Activated naive CD4-positive, alpha-beta T cell treated with anti-CD3 and anti-CD28 coated beads, Interleukin-2, amount 50 U/mL, for 24 hours (primary cell): ENCODE measurements at regions not wholly inside any gene's neighbourhood (a gene's known extent, or its start where the extent isn't known, plus 50 kb on each side); places are given as distances from the start of the nearest gene placed in this dataset.
"Not testable (repeated sequence)": the region's sequence is repeated elsewhere in the genome, so short reads cannot be mapped to it uniquely, and the experiment has no call there.

ENCODE experiments used
- H3K27ac Mint-ChIP-seq: one replicate; pipeline ENCODE4 v1.8.0; 2021; ENCODE audit warnings: mild to moderate bottlenecking, mixed read lengths
- H3K27me3 Mint-ChIP-seq: one replicate; pipeline ENCODE4 v1.8.0; 2021; ENCODE audit warnings: mixed read lengths
- H3K36me3 Mint-ChIP-seq: one replicate; pipeline ENCODE4 v1.8.0; 2021; ENCODE audit warnings: mixed read lengths
- H3K4me1 Mint-ChIP-seq: one replicate; pipeline ENCODE4 v1.8.0; 2021; ENCODE audit warnings: mixed read lengths
- H3K4me3 Mint-ChIP-seq: one replicate; pipeline ENCODE4 v1.8.0; 2021; ENCODE audit warnings: mild to moderate bottlenecking, mixed read lengths
- H3K9me3 Mint-ChIP-seq: one replicate; pipeline ENCODE4 v1.8.0; 2021; ENCODE audit warnings: mixed read lengths

DNA sequence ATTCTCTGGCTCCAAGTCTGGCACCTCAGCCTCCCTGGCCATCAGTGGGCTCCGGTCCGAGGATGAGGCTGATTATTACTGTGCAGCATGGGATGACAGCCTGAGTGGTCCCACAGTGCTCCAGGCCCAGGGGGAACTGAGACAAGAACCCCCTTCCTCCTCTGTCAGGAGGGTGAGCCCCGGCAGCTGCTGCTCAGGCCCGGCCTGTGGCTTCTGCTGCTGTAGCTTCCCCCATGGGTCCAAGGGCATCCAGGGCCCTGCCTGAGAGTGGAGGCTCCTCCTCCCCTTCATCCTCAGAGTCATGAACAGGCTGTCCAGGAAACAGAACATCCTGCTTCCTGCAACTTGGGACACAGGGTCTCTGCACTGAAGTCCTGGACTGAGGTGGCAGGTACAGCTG, 113.6 kb downstream of the VPREB1 start:
- peaks cover 26% of the 10 kb centered on the region for H3K27me3 Mint-ChIP-seq
- H3K27ac Mint-ChIP-seq = no peak overlapping the region
- H3K36me3 Mint-ChIP-seq = no peaks in the 10 kb centered on the region
- no peaks in the 10 kb centered on the region for H3K4me1 Mint-ChIP-seq
- no peaks in the 10 kb centered on the region for H3K9me3 Mint-ChIP-seq
- no peak overlapping the region for H3K4me3 Mint-ChIP-seq

DNA sequence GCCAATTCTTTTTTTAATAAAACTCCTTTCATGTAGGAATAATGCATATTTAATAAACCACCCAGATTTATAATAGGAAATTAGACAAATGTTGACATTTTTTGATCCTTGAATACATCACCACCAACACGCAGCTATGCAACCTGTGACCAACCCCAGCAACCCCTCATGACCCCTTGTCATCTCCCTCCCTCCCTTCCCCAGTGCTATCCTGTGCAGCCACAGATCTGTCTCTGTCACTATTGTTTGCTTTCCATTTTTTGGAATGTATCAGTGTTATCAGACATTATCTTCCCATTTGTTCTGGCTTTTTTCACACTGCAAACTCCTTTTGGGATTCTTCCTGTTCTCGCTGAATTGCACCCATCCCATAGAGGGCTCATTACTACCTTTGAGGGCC, 114.1 kb downstream of the VPREB1 start:
- no peak overlapping the region for H3K4me3 Mint-ChIP-seq

DNA sequence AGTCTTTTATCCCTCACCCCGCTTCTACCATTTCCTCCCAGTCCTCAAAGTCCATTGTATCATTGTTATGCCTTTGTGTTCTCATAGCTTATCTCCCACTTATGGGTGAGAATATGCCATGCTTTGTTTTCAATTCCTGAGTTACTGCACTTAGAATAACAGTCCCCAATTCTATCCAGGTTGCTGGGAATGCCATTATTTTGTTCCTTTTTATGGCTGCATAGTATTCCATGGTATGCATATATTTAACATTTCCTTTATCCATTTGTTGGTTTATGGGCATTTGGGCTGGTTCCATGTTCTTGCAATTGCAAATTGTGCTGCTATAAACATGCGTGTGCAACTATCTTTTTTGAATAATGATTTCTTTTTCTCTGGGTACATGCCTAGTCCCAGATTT, 114.9 kb downstream of the VPREB1 start:
- H3K27me3 Mint-ChIP-seq = peaks cover 23% of the 10 kb centered on the region
- no peaks in the 10 kb centered on the region for H3K4me1 Mint-ChIP-seq
- no peaks in the 10 kb centered on the region for H3K9me3 Mint-ChIP-seq
- no peak overlapping the region for H3K27ac Mint-ChIP-seq
- no peaks in the 10 kb centered on the region for H3K36me3 Mint-ChIP-seq
- H3K4me3 Mint-ChIP-seq = no peak overlapping the region

More for the DNA sequence above, 114.1 kb downstream of the VPREB1 start:
- Mint-ChIP-seq H3K27me3 (peaks cover 23% of the 10 kb centered on the region), H3K36me3 (no peaks in the 10 kb centered on the region), H3K4me1 (no peaks in the 10 kb centered on the region), H3K27ac (no peak overlapping the region), H3K9me3 (no peaks in the 10 kb centered on the region)

DNA sequence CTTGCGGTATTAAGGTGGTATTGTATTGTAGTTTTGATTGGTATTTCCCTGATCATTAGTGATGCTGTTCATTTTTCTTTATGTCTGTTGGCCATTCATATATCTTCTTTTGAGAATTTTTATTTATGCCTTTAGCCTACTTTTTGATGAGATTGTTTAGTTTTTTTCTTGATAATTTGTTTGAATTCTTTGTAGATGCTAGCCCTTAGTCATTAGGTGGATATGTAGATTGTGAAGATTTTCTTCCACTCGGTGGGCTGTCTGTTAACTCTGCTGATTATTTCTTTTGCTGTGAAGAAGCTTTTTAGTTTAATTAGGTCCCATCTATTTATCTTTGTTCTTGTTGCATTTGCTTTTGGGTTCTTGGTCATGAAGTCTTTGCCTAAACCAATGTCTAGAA, 115.4 kb downstream of the VPREB1 start:
- H3K4me1 Mint-ChIP-seq = no peaks in the 10 kb centered on the region

DNA sequence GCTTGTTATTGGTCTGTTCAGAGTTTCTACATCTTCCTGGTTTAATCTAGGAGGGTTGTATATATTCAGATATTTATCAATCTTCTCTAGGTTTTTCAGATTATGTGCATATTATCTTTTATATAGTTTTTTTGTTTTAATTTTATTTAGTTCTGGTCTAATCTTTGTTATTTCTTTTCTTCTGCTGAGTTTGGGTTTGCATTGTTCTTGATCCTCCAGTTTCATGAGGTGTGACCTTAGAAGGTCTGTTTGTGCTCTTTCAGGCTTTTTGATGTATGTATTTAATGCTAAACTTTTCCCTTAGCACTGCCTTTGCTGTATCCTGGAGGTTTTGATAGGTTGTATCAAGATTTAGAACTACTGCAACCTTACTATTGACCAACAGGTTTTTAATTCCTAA, 117.7 kb downstream of the VPREB1 start:
- H3K9me3 Mint-ChIP-seq = no peaks in the 10 kb centered on the region
- H3K27ac Mint-ChIP-seq = no peak overlapping the region
- H3K4me1 Mint-ChIP-seq = no peaks in the 10 kb centered on the region
- H3K36me3 Mint-ChIP-seq = peaks cover 2% of the 10 kb centered on the region
- no peak overlapping the region for H3K4me3 Mint-ChIP-seq
- peaks cover 8% of the 10 kb centered on the region for H3K27me3 Mint-ChIP-seq

More for the DNA sequence above, 115.4 kb downstream of the VPREB1 start:
- H3K36me3 Mint-ChIP-seq = peaks cover 1% of the 10 kb centered on the region
- H3K27me3 Mint-ChIP-seq = peaks cover 18% of the 10 kb centered on the region
- H3K27ac Mint-ChIP-seq = no peak overlapping the region
- no peaks in the 10 kb centered on the region for H3K9me3 Mint-ChIP-seq
- no peak overlapping the region for H3K4me3 Mint-ChIP-seq

DNA sequence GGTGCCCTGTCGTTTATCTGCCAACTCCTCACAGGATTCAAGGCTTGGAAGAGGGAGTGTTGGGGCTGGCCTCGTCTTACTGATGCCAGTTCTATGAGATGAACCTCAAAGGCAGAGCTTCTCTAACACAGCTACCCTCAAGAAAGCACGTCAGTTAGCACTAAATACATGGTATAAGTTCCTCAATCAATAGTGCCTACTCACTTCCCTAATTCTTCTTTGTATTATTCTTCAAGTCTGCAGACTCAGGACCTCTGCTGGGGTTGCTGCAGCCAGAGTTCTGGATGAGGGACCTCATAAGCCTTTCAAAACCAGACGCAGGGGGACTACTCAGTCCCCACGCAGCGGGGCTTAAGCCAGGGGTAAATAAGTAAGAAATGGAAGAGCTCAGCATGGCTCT, 118.3 kb downstream of the VPREB1 start:
- H3K36me3 Mint-ChIP-seq = peaks cover 2% of the 10 kb centered on the region
- no peak overlapping the region for H3K27ac Mint-ChIP-seq
- peaks cover 11% of the 10 kb centered on the region for H3K27me3 Mint-ChIP-seq
- H3K4me1 Mint-ChIP-seq = no peaks in the 10 kb centered on the region
- no peak overlapping the region for H3K4me3 Mint-ChIP-seq
- no peaks in the 10 kb centered on the region for H3K9me3 Mint-ChIP-seq

DNA sequence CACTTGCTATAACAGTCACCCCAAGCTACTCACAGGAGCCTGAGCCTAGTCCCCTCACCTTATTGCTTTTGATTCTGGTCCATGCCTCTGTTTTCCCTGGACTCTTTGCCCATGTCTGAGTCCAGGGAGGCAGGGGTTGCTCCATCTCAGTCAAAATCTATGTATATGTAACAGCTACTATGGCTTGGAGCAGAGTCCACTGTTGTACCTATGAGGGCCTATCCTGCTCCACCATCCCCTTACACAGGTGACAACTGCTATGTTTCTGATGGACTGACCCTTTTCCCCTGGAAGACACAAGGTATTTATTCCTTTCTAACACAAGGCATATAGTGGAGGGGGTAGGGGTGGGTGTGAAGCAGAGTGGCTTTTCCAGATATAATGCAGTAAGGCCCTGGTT, 119.6 kb downstream of the VPREB1 start:
- peaks cover 6% of the 10 kb centered on the region for H3K27me3 Mint-ChIP-seq
- H3K27ac Mint-ChIP-seq = no peak overlapping the region
- no peak overlapping the region for H3K4me3 Mint-ChIP-seq
- H3K9me3 Mint-ChIP-seq = no peaks in the 10 kb centered on the region
- H3K4me1 Mint-ChIP-seq = no peaks in the 10 kb centered on the region
- peaks cover 2% of the 10 kb centered on the region for H3K36me3 Mint-ChIP-seq

DNA sequence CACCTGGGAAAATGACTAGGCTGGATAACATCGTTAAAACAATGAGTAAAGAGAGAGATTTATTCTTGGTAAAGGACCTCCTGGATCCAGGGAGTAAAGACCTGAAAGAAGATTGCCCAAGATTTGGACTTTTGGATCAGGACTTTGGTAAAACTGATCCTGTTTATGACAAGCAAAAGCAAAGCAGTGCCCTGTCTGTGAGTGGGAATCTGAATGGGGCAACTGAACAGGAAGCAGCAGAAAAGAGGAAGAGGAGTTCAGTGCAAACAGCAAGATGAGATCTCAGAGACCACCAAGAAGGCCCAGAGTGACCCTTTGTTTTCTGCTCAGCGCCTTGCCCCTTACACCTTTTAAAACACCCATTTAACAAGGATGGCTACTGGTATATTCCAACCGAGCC, 122.0 kb downstream of the VPREB1 start:
- no peak overlapping the region for H3K27ac Mint-ChIP-seq
- H3K27me3 Mint-ChIP-seq = peaks cover 11% of the 10 kb centered on the region
- no peak overlapping the region for H3K4me3 Mint-ChIP-seq
- no peaks in the 10 kb centered on the region for H3K9me3 Mint-ChIP-seq
- no peaks in the 10 kb centered on the region for H3K4me1 Mint-ChIP-seq
- peaks cover 2% of the 10 kb centered on the region for H3K36me3 Mint-ChIP-seq

DNA sequence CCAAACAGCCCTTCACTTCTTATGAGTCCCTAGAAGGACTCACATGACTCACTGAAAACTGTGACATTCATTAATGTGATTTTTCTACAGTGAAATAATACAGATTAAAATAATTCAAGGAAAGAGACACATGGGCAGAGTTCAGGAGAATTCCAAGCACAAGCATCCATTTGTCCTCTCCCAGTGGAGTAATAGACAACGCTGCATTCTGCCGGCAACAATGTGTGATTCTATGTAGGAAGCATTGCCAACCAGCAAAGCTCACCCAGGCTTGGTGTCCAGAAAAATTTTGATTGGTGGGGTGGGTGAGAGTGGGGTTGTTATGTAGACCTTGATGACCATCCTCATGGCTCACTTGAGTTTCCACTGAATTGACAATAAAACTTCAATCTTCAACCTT, 123.9 kb downstream of the VPREB1 start:
- no peaks in the 10 kb centered on the region for H3K4me1 Mint-ChIP-seq
- peaks cover 2% of the 10 kb centered on the region for H3K36me3 Mint-ChIP-seq
- H3K27me3 Mint-ChIP-seq = peaks cover 16% of the 10 kb centered on the region
- H3K27ac Mint-ChIP-seq = no peak overlapping the region
- H3K9me3 Mint-ChIP-seq = no peaks in the 10 kb centered on the region
- no peak overlapping the region for H3K4me3 Mint-ChIP-seq

DNA sequence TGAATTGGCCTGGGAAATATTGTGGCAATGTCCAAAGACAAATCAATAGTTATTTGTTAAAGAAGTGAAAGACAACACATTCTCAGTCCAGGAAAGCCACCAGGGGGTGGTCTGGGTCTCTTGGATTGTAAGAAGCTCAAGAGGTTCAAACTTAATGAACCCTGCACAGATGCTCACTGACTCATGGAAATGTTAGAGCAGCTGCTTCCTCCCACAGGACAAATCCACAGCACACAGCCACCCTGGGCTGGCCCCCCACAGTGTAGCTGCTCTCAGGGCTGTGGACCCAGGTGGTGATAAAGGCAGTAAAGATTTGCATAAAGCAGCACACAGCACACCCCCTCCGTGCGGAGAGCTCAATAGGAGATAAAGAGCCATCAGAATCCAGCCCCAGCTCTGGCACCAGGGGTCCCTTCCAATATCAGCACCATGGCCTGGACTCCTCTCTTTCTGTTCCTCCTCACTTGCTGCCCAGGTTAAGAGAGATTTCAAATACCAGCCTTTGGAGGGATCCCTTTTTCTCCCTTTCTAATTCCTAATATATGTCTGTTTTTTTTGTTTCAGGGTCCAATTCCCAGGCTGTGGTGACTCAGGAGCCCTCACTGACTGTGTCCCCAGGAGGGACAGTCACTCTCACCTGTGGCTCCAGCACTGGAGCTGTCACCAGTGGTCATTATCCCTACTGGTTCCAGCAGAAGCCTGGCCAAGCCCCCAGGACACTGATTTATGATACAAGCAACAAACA, 124.8 kb downstream of the VPREB1 start:
- not testable (repeated sequence) for H3K36me3 Mint-ChIP-seq, H3K9me3 Mint-ChIP-seq, H3K4me1 Mint-ChIP-seq, H3K4me3 Mint-ChIP-seq, H3K27ac Mint-ChIP-seq
- H3K27me3 Mint-ChIP-seq = peaks cover 16% of the 10 kb centered on the region

DNA sequence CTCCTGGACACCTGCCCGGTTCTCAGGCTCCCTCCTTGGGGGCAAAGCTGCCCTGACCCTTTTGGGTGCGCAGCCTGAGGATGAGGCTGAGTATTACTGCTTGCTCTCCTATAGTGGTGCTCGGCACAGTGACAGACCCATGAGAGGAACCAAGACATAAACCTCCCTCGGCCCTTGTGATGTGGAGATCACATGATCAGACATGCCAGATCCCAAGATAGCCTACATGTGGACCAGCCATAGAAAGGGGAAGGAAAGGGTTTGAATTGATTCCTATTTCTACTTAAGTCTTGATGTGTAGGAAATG, 125.3 kb downstream of the VPREB1 start:
- Mint-ChIP-seq H3K4me1 (no peaks in the 10 kb centered on the region), H3K4me3 (no peak overlapping the region), H3K27me3 (peaks cover 16% of the 10 kb centered on the region), H3K27ac (no peak overlapping the region), H3K9me3 (no peaks in the 10 kb centered on the region), H3K36me3 (peaks cover 2% of the 10 kb centered on the region)

DNA sequence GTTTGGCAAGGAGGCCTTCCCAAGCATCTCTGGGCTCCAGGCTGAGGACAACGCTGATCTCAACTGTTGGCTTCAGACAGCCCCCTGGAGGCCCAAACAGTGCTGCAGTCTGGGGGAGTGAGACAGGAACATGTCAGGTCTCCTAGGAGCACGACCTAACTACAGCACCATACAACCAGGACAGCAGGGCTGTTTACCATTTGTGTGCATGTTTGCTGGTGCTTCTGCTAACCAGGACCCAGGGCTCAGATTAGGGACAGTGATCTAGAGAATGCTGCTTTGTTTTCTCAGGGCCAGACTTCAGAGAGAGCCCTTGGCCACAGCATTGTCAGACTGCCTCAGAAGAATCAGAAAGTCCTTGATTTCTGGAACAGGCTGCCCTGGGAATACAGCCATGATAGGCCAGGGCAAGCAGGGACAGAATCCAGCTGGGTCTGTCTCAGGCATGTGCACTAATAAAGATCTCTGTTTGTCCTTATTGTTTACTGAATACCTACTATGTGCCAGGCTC, 126.5 kb downstream of the VPREB1 start:
- H3K4me1 Mint-ChIP-seq = no peaks in the 10 kb centered on the region
- H3K9me3 Mint-ChIP-seq = no peaks in the 10 kb centered on the region
- H3K27me3 Mint-ChIP-seq = peaks cover 16% of the 10 kb centered on the region
- H3K27ac Mint-ChIP-seq = no peak overlapping the region
- no peaks in the 10 kb centered on the region for H3K36me3 Mint-ChIP-seq
- no peak overlapping the region for H3K4me3 Mint-ChIP-seq

DNA sequence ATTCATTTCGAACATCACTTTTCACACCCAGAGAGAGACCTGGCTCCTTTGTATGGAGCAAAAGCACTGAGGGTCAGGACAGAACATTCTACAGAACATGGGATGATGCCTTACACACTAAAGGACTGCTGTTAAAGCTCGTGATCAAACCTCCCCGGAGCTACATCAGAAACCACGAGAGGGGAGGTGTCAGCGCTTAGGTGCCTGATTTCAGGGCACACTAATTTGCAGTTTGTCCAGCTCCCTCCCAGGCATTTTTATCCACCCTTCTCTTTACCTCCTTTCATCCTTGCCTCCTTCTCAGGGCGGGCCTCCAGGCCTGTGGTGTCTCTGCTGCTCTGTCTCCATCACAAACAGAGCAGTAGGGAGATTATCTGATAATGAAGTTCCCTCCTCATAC, 127.5 kb downstream of the VPREB1 start:
- H3K4me1 Mint-ChIP-seq = no peaks in the 10 kb centered on the region
- no peak overlapping the region for H3K4me3 Mint-ChIP-seq
- no peaks in the 10 kb centered on the region for H3K36me3 Mint-ChIP-seq
- peaks cover 16% of the 10 kb centered on the region for H3K27me3 Mint-ChIP-seq
- no peak overlapping the region for H3K27ac Mint-ChIP-seq
- no peaks in the 10 kb centered on the region for H3K9me3 Mint-ChIP-seq

DNA sequence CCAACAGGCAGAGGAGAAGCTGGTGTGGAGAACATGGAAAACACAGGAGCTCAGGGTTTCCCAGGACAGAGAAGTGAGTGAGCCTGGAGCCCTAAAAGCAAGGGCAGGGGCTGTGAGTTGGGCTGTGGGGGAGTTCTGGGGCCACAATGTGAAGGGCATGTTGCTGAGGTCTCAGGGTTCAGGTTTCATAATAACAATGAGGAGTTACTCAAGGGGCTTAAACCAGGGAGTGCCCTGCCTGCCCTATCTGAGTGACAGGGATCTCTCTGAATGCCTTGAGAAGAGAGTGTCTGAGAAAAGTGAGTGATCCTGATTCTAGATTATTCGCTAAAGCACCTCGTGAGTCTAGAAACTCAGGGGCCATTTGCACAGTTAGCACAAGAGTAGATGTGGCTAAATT, 129.6 kb downstream of the VPREB1 start:
- H3K4me1 Mint-ChIP-seq = no peaks in the 10 kb centered on the region
- H3K4me3 Mint-ChIP-seq = no peak overlapping the region
- H3K36me3 Mint-ChIP-seq = no peaks in the 10 kb centered on the region
- peaks cover 13% of the 10 kb centered on the region for H3K27me3 Mint-ChIP-seq
- H3K27ac Mint-ChIP-seq = no peak overlapping the region
- no peaks in the 10 kb centered on the region for H3K9me3 Mint-ChIP-seq

DNA sequence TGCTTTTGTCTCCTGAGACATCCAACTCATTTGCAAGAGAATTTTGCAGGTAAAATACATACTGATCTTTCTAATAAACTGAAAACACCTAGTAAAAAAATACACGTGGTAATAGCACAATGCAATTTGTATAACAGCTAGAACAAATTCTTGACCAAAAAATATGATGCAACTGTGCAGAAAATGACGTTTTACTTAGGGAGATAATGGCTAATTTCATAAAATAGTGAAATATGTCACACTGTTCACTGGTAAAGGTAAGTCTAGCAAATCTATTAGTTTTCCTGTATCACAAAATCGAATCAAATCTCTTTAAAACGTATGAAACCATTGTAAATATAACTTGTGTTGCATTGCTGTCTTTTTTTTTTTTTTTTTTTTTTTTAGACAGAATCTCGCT, 130.0 kb downstream of the VPREB1 start:
- Mint-ChIP-seq H3K27ac (no peak overlapping the region), H3K9me3 (no peaks in the 10 kb centered on the region), H3K27me3 (peaks cover 13% of the 10 kb centered on the region), H3K4me1 (no peaks in the 10 kb centered on the region), H3K36me3 (no peaks in the 10 kb centered on the region), H3K4me3 (no peak overlapping the region)

DNA sequence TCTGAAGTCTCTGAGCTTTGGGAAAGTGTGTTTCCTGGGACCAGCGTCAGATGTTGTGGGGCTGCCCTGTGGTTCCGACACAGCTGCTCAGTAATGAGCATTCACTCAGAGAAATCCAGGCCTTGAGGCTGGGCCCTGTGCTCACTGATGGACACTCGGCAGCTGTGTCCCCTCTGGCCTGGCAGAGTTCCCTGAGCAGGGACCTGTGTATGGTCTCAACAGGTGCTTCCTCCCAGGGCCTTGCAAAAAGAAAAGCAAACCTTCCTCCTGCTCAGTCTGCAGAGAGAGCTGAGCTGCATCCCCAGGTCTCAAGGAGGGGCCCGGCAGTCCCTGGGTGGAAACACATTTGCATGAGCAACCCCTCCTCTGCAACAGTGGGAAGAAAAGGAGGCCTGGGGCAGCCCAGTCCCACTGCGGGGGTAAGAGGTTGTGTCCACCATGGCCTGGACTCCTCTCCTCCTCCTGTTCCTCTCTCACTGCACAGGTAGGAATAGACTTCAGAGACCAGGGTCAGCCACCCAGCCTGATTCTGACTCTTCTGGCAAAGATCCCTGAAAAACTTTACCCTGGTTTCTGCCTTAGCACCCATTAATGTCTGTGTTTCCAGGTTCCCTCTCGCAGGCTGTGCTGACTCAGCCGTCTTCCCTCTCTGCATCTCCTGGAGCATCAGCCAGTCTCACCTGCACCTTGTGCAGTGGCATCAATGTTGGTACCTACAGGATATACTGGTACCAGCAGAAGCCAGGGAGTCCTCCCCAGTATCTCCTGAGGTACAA, 131.2 kb downstream of the VPREB1 start:
- Mint-ChIP-seq H3K4me3 (no peak overlapping the region), H3K36me3 (no peaks in the 10 kb centered on the region), H3K4me1 (no peaks in the 10 kb centered on the region), H3K27me3 (peaks cover 14% of the 10 kb centered on the region), H3K9me3 (no peaks in the 10 kb centered on the region), H3K27ac (no peak overlapping the region)
